AG09309 (cell line): ENCODE measurements at regions not wholly inside any gene's neighbourhood (a gene's known extent, or its start where the extent isn't known, plus 50 kb on each side); places are given as distances from the start of the nearest gene placed in this dataset.
"Not testable (repeated sequence)": the region's sequence is repeated elsewhere in the genome, so short reads cannot be mapped to it uniquely, and the experiment has no call there.

Experiments used
- DNase-seq: peaks from one replicate; pipeline ENCODE4 v3.0.0-alpha.2; 2010; ENCODE audit warnings: low read depth
- H3K4me3 ChIP-seq: 2 replicates; pipeline ENCODE4 v1.5.1; 2011; ENCODE audit warnings: mild to moderate bottlenecking, low read depth, low read length, moderate library complexity; ENCODE audit not compliant: control insufficient read depth
- TF ChIP-seq, protein P1 (sequence below): IDR thresholded peaks from 2 replicates; pipeline ENCODE4 v1.5.1; 2011; ENCODE audit warnings: mild to moderate bottlenecking, low read depth, low read length, inconsistent platforms; ENCODE audit not compliant: insufficient read depth, control insufficient read depth; ENCODE audit errors: missing control alignments

DNA sequence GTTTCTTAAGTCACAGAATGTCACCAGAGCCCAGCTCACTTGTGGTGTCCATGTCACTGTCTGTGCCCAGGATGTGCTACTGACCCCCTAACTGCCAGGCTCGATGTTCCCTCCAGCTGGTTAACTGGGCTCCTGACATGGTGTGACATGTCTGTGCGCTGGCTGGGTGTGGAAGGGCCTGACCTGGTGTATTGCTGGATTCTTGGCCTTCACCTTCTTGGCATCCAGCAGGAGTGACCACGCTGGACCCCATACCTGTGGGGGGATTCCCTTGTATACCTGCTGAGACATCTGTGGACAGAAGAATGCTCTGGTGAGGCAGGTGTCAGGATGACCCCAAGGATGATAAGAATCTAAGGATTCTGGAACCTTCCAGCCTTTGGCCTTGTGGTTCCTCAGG is 1690.1 kb downstream of the TP53TG3F start:
- TF ChIP-seq, protein P1, sequence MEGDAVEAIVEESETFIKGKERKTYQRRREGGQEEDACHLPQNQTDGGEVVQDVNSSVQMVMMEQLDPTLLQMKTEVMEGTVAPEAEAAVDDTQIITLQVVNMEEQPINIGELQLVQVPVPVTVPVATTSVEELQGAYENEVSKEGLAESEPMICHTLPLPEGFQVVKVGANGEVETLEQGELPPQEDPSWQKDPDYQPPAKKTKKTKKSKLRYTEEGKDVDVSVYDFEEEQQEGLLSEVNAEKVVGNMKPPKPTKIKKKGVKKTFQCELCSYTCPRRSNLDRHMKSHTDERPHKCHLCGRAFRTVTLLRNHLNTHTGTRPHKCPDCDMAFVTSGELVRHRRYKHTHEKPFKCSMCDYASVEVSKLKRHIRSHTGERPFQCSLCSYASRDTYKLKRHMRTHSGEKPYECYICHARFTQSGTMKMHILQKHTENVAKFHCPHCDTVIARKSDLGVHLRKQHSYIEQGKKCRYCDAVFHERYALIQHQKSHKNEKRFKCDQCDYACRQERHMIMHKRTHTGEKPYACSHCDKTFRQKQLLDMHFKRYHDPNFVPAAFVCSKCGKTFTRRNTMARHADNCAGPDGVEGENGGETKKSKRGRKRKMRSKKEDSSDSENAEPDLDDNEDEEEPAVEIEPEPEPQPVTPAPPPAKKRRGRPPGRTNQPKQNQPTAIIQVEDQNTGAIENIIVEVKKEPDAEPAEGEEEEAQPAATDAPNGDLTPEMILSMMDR, result no peak
- H3K4me3 ChIP-seq, result no peak overlapping the region
- no peak for DNase-seq

DNA sequence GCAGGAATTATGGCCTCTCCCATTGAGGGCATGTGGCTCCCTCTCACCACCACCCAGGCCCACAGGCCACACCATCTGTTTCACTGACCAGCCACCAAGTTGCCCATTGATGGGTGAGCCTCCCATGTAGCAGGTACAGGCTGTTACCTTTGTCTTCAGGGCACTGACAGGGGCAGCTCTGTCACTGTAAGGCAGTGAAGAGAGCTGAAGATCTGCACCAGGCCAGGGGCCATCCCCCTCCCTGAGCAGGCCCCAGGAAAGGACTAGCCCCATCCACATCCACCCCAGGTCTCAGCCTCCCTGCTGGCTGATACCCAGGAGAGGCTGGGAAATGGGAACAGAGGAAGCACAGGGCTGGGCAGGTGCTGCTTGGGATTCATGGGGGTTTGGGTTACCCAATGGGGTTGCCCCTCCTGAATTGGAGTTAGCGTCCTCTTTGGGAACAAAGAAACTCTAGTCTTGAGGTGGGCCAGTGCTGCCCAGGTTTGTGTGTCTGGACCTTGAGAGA is 1691.4 kb downstream of the TP53TG3F start:
- DNase-seq, result no peak
- no peak overlapping the region for H3K4me3 ChIP-seq
- TF ChIP-seq, protein P1, result no peak

DNA sequence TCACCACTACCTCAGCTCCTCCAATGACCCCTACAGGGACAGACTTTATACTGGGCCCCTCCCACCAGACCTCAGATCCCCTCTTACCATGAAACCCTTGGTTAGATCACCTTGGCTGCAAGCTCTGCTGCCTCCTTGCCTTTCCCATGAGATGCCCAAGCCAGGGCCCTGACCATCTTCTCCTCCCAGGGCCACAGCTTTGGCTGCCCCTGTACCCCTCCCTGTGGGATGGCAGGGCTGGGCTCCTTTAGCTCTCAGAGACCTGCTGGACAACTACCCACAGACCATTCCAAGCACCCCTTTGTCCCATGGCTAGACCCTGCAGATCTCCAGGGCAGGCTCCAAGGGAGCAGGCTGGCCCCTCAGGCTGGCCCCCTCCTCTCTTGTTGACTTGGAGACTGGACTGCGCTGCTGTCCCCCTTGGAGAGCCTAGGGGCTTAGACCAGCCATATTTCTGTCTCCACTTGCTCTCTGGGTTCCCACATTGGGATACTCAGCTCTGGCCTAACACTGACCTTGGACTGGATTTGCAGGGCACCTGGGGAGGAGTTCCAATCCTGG is 1692.7 kb downstream of the TP53TG3F start:
- H3K4me3 ChIP-seq, result no peak overlapping the region
- TF ChIP-seq, protein P1, result no peak
- no peak for DNase-seq

DNA sequence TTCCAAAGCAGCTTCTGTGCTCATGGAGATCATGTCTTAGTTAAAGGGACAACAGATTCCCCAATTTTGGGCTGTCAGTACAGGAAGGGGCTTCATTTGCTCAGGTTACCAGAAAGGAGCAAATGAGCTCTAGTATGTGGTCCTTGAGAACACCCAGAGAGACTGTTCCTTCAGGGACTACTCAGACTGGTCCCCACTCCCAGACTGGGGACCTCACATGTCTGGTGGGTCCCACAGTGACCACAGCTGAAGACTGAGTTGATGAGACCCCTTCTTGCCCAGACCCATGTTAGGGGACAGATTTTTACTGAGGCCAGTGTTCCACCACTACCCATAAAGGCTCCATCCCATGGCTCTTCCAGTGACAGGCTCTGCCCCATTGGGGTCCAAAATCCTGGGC is 1695.2 kb downstream of the TP53TG3F start:
- no peak for DNase-seq
- no peak overlapping the region for H3K4me3 ChIP-seq
- TF ChIP-seq, protein P1, result no peak

DNA sequence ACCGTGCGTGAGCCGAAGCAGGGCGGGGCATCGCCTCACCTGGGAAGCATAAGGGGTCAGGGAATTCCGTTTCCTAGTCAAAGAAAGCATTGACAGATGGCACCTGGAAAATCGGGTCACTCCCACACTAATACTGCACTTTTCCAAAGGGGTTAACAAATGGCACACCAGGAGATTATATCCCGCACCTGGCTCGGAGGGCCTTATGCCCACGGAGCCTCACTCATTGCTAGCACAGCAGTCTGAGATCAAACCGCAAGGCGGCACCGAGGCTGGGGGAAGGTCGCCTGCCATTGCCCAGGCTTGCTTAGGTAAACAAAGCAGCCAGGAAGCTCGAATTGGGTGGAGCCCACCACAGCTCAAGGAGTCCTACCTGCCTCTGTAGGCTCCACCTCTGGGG is 1698.1 kb downstream of the TP53TG3F start:
- H3K4me3 ChIP-seq, DNase-seq: not testable (repeated sequence)

DNA sequence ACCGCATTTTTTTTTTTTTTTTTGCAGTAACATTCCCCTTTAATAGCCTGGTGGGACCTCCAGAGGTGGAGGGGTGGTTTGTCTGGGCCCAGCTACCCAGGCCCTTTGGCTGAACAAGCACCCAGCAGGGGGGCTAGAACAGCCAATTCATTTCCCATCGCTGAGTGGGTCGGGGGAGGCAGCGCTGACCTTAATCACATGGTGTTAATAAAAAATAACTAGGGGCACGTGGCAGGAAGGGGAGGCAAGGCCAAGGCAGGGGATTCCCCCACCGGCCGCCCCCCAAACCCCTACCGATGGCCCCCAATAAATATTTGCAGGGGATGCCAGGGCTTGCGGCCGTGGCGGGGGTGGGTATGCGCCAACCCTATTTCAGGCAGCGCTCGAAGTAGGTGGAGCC is 1709.9 kb downstream of the TP53TG3F start:
- DNase-seq, result not testable (repeated sequence)

DNA sequence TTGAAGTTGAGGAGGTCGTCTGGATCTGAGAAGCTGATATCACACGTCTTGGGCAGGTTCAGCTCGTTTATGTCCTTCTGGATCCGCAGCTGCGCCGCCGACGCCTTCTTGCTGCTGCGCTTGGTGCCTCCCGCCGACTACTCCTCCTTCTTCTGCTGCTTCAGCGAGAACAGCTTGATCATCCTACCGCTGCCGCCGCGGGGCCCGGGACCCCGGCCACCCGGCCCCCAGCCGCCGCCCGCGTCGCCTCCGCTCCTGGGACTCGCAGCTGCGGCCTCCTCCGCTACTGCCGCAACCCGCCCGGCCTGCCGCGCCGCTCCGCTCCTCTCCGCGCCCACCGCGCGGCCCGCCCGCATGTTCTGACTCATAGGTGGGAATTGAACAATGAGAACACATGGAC is 1710.6 kb downstream of the TP53TG3F start:
- not testable (repeated sequence) for DNase-seq, H3K4me3 ChIP-seq

More for the DNA sequence above, 1709.9 kb downstream of the TP53TG3F start:
- not testable (repeated sequence) for H3K4me3 ChIP-seq

DNA sequence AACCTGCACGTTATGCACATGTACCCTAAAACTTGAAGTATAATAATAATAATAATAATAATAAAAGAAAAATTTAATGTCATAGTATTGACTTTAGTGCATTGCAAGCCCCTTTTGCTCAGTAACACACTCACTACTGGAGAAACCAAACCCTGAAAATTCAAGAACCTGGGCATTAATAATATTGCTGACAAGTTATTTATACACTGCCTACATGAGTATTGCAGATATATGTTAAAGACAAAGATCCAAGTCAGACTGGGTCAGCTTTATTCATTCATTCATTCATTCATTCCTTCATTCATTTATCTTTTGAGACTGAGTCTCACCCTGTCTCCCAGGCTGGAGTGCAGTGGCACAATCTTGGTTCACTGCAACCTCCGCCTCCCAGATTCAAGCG is 1711.2 kb downstream of the TP53TG3F start:
- TF ChIP-seq, protein P1, result no peak

DNA sequence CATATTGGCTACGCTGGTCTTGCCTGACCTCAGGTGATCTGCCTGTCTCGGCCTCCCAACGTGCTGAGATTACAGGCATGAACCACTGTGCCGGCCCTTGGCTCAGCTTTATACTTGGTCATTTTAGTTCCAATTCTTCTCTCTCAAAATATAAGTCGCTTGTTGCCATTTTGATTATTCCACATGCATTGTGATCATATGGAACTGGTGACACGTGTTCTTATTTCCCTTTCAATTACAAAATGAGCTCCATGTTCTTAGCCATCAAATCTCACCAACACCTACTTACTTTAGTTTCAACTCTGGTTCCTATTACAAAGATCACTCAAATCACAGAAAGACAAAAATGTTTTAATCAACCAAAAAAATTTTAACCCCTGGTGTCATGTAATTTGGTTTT is 1711.7 kb downstream of the TP53TG3F start:
- no peak overlapping the region for H3K4me3 ChIP-seq
- DNase-seq, result no peak
- TF ChIP-seq, protein P1, result no peak

More for the DNA sequence above, 1711.2 kb downstream of the TP53TG3F start:
- H3K4me3 ChIP-seq, result no peak overlapping the region
- no peak for DNase-seq
